ENCODE measurements at regions not wholly inside any gene's neighbourhood (a gene's known extent, or its start where the extent isn't known, plus 50 kb on each side); places are given as distances from the start of the nearest gene placed in this dataset.
A peak's percentile ranks its signal among the peaks of the same experiment; 100 is the strongest.

DNA sequence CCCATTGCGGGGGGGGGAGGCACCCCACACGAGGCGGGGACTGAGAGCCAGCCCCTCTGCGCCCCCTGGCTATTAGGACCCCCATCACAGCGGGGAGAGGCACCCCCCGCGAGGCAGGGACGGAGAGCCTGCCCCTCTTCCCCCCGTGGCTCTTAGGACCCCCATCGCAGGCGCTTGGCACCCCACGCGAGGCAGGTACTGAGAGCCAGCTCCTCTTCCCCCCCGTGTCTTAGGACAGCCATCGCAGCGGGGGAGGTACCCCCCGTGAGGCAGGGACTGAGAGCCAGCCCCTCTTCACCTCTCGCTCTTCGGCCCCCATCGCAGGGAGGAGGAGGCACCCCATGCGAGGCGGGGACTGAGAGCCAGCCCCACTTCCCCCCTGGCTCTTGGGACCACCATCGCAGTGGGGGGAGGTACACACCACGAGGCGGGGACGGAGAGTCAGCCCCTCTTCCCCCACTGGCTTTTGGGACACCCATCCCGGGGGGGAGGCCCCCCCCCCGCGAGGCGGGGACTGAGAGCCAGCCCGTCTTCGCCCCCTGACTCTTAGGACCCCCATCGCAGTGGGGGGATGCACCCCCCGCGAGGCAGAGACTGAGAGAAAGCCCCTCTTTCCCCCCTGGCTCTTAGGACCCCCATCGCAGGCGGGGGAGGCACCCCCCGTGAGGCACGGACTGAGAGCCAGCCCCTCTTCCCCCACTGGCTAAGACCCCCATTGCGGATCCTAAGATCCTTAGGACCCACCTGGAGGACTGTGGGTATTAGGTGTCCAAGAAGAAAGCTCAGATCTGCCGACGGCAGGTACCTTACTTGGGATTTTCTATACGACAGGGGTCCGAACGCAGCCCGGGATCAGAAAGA lies 198.6 kb upstream of the PZP start:
- ATAC-seq = no peak; a peak in 1 of 6 replicates
- POLR2A ChIA-PET = no interaction called here
- WGBS (ENCODE audit: missing lambda C conversion rate) = 69% methylated on average over 10 of the region's 46 CpGs
- no peak overlapping the region for H3K4me2 ChIP-seq
- no peaks in the 10 kb centered on the region for H3K4me1 ChIP-seq
- H3K9me3 ChIP-seq = no peaks in the 10 kb centered on the region
- no peak for DNase-seq (ENCODE audit: low read depth in 1 of 2, low spot score in 1 of 2)
- H3K4me3 ChIP-seq = no peak overlapping the region
- CTCF ChIA-PET = no interaction called here
- no peak overlapping the region for H3K27ac ChIP-seq
- no peak for FAIRE-seq
- TF ChIP-seq CBX8 (IDR thresholded peaks at IDR 0.05) = no peak
- TF ChIP-seq, protein P1, sequence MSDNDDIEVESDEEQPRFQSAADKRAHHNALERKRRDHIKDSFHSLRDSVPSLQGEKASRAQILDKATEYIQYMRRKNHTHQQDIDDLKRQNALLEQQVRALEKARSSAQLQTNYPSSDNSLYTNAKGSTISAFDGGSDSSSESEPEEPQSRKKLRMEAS (IDR thresholded peaks at IDR 0.05) = no peak
- no peak for TF ChIP-seq NFE2L2 (conservative IDR thresholded peaks at IDR 0.05; ENCODE audit: low read length)
- TF ChIP-seq, protein P2, sequence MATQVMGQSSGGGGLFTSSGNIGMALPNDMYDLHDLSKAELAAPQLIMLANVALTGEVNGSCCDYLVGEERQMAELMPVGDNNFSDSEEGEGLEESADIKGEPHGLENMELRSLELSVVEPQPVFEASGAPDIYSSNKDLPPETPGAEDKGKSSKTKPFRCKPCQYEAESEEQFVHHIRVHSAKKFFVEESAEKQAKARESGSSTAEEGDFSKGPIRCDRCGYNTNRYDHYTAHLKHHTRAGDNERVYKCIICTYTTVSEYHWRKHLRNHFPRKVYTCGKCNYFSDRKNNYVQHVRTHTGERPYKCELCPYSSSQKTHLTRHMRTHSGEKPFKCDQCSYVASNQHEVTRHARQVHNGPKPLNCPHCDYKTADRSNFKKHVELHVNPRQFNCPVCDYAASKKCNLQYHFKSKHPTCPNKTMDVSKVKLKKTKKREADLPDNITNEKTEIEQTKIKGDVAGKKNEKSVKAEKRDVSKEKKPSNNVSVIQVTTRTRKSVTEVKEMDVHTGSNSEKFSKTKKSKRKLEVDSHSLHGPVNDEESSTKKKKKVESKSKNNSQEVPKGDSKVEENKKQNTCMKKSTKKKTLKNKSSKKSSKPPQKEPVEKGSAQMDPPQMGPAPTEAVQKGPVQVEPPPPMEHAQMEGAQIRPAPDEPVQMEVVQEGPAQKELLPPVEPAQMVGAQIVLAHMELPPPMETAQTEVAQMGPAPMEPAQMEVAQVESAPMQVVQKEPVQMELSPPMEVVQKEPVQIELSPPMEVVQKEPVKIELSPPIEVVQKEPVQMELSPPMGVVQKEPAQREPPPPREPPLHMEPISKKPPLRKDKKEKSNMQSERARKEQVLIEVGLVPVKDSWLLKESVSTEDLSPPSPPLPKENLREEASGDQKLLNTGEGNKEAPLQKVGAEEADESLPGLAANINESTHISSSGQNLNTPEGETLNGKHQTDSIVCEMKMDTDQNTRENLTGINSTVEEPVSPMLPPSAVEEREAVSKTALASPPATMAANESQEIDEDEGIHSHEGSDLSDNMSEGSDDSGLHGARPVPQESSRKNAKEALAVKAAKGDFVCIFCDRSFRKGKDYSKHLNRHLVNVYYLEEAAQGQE (IDR thresholded peaks at IDR 0.05) = no peak
- TF ChIP-seq ZNF302 (CRISPR knock-in tag; IDR thresholded peaks at IDR 0.05) = no peak
- no peak for TF ChIP-seq HOXA7 (CRISPR knock-in tag; IDR thresholded peaks at IDR 0.05)
- TF ChIP-seq, protein P3, sequence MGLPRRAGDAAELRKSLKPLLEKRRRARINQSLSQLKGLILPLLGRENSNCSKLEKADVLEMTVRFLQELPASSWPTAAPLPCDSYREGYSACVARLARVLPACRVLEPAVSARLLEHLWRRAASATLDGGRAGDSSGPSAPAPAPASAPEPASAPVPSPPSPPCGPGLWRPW (IDR thresholded peaks at IDR 0.05) = no peak
- TF ChIP-seq GATA3 (IDR thresholded peaks at IDR 0.05; ENCODE audit: borderline replicate concordance) = no peak
- TF ChIP-seq KDM5A (IDR thresholded peaks at IDR 0.05) = no peak
- TF ChIP-seq CEBPB (IDR thresholded peaks at IDR 0.05) = no peak
- TF ChIP-seq MYC (IDR thresholded peaks at IDR 0.05; ENCODE audit: borderline replicate concordance, low read length) = no peak
- TF ChIP-seq HEYL (CRISPR knock-in tag; IDR thresholded peaks at IDR 0.05) = no peak
- no peak for TF ChIP-seq EHMT2 (IDR thresholded peaks at IDR 0.05; ENCODE audit: low read depth)
- no peak for TF ChIP-seq SREBF2 (IDR thresholded peaks at IDR 0.05)
- TF ChIP-seq CHD4 (IDR thresholded peaks at IDR 0.05; ENCODE audit: borderline replicate concordance) = no peak
- TF ChIP-seq KDM1A (IDR thresholded peaks at IDR 0.05; ENCODE audit: low read depth) = no peak
- no peak for TF ChIP-seq RNF2 (IDR thresholded peaks at IDR 0.05; ENCODE audit: borderline replicate concordance, low read depth)

DNA sequence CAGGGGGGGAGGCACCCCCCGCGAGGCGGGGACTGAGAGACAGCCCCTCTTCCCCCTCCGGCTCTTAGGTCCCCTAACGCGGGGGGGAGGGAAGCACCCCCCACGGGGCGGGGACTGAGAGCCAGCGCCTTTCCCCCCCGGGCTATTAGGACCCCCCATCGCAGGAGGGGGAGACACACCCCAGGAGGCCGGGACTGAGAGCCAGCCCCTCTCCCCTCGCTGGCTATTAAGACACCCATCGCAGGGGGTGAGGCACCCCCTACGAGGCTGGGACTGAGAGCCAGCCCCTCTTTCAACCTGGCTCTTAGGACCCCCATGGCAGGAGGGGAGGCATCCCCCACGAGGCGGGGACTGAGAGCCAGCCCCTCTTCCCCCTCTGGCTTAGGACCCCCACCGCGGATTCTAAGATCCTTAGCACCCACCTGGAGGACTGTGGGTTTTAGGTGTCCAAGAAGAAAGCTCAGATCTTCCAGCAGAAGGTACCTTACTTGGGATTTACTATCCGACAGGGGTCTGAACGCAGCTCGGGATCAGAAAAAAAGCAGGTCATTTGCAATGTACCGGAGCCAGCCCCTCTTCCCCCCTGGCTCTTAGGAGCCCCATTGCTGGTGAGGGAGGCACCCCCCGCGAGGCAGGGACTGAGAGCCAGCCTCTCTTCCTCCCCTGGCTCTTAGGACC lies 197.8 kb upstream of the PZP start:
- 87% methylated on average over 3 of the region's 25 CpGs for whole genome bisulfite sequencing (ENCODE audit: missing lambda C conversion rate)
- POLR2A ChIA-PET = no interaction called here
- ATAC-seq = no peak
- no peak for TF ChIP-seq ZNF302 (CRISPR knock-in tag; IDR thresholded peaks at IDR 0.05)
- TF ChIP-seq, protein P4, sequence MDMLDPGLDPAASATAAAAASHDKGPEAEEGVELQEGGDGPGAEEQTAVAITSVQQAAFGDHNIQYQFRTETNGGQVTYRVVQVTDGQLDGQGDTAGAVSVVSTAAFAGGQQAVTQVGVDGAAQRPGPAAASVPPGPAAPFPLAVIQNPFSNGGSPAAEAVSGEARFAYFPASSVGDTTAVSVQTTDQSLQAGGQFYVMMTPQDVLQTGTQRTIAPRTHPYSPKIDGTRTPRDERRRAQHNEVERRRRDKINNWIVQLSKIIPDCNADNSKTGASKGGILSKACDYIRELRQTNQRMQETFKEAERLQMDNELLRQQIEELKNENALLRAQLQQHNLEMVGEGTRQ (IDR thresholded peaks at IDR 0.05) = no peak
- no peak for TF ChIP-seq ESRRA (IDR thresholded peaks at IDR 0.05; ENCODE audit: borderline replicate concordance, low read length)
- TF ChIP-seq KDM1A (IDR thresholded peaks at IDR 0.05; ENCODE audit: low read depth) = no peak
- no peak for TF ChIP-seq CEBPB (IDR thresholded peaks at IDR 0.05)
- TF ChIP-seq MAZ (IDR thresholded peaks at IDR 0.05; ENCODE audit: borderline replicate concordance, low read depth, low read length) = no peak
- no peak for TF ChIP-seq FOSB (CRISPR knock-in tag; IDR thresholded peaks at IDR 0.05)
- TF ChIP-seq, protein P3 (IDR thresholded peaks at IDR 0.05) = no peak
- TF ChIP-seq ZFP36 (IDR thresholded peaks at IDR 0.05; ENCODE audit: borderline replicate concordance, partially characterized antibody) = no peak
- TF ChIP-seq, protein P5, sequence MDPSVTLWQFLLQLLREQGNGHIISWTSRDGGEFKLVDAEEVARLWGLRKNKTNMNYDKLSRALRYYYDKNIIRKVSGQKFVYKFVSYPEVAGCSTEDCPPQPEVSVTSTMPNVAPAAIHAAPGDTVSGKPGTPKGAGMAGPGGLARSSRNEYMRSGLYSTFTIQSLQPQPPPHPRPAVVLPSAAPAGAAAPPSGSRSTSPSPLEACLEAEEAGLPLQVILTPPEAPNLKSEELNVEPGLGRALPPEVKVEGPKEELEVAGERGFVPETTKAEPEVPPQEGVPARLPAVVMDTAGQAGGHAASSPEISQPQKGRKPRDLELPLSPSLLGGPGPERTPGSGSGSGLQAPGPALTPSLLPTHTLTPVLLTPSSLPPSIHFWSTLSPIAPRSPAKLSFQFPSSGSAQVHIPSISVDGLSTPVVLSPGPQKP (IDR thresholded peaks at IDR 0.05; ENCODE audit: low read depth, low read length) = no peak
- TF ChIP-seq TFCP2L1 (CRISPR knock-in tag; IDR thresholded peaks at IDR 0.05) = no peak
- TF ChIP-seq, protein P6, sequence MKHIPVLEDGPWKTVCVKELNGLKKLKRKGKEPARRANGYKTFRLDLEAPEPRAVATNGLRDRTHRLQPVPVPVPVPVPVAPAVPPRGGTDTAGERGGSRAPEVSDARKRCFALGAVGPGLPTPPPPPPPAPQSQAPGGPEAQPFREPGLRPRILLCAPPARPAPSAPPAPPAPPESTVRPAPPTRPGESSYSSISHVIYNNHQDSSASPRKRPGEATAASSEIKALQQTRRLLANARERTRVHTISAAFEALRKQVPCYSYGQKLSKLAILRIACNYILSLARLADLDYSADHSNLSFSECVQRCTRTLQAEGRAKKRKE (CRISPR knock-in tag; IDR thresholded peaks at IDR 0.05; ENCODE audit: low read depth) = no peak
- TF ChIP-seq, protein P7, sequence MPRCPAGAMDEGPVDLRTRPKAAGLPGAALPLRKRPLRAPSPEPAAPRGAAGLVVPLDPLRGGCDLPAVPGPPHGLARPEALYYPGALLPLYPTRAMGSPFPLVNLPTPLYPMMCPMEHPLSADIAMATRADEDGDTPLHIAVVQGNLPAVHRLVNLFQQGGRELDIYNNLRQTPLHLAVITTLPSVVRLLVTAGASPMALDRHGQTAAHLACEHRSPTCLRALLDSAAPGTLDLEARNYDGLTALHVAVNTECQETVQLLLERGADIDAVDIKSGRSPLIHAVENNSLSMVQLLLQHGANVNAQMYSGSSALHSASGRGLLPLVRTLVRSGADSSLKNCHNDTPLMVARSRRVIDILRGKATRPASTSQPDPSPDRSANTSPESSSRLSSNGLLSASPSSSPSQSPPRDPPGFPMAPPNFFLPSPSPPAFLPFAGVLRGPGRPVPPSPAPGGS (IDR thresholded peaks at IDR 0.05) = no peak
- TF ChIP-seq NPAS2 (CRISPR knock-in tag; IDR thresholded peaks at IDR 0.05; ENCODE audit: borderline replicate concordance) = no peak

More for the DNA sequence above, 197.8 kb upstream of the PZP start:
- FAIRE-seq (no peak), DNase-seq (ENCODE audit: low read depth in 1 of 2, low spot score in 1 of 2) (no peak)
- Histone ChIP-seq H3K4me2 (peak overlapping the region; percentile 41; the same call in 1 of the 3 replicates), H3K27ac (no peak overlapping the region), H3K4me1 (no peaks in the 10 kb centered on the region), H3K4me3 (no peak overlapping the region), H3K9me3 (no peaks in the 10 kb centered on the region)
- CTCF ChIA-PET = no interaction called here

Measured in A549 (cell line).